Activated CD8-positive, alpha-beta T cell treated with anti-CD3 and anti-CD28 coated beads for 36 hours (primary cell): ENCODE measurements at regions not wholly inside any gene's neighbourhood (a gene's known extent, or its start where the extent isn't known, plus 50 kb on each side); places are given as distances from the start of the nearest gene placed in this dataset.

Experiments
- ATAC-seq: fragments of 200-7000 bp; cut with Tn5 transposase; one replicate; pipeline ENCODE4 v1.10.0; 2021; ENCODE audit warnings: mild to moderate bottlenecking, moderate library complexity
- CTCF ChIA-PET: fragments of 350-600 bp; sonication (Branson Sonifier 250); formaldehyde crosslinking; loops from one replicate; lab custom pipeline; 2021; ENCODE audit warnings: antibody characterized with exemption; lab: Charles Lee
- POLR2A ChIA-PET: fragments of 350-600 bp; sonication (Branson Sonifier 250); formaldehyde crosslinking; loops from one replicate; lab custom pipeline; 2021; ENCODE audit warnings: antibody characterized with exemption; lab: Charles Lee
- DNase-seq: peaks from one replicate; pipeline ENCODE4 v3.0.0-alpha.2; 2020
- H3K27ac Mint-ChIP-seq: one replicate; pipeline ENCODE4 v1.8.0; 2021; ENCODE audit warnings: mild to moderate bottlenecking, mixed read lengths
- H3K27me3 Mint-ChIP-seq: one replicate; pipeline ENCODE4 v1.8.0; 2021; ENCODE audit warnings: mixed read lengths
- H3K36me3 Mint-ChIP-seq: one replicate; pipeline ENCODE4 v1.8.0; 2021; ENCODE audit warnings: low read depth, mixed read lengths
- H3K4me1 Mint-ChIP-seq: one replicate; pipeline ENCODE4 v1.8.0; 2021; ENCODE audit warnings: low read depth, mixed read lengths
- H3K4me3 Mint-ChIP-seq: one replicate; pipeline ENCODE4 v1.8.0; 2021; ENCODE audit warnings: mild to moderate bottlenecking, moderate library complexity, mixed read lengths
- H3K9me3 Mint-ChIP-seq: one replicate; pipeline ENCODE4 v1.8.0; 2021; ENCODE audit warnings: mixed read lengths
- intact Hi-C: fragments of 100-400 bp; cut with micrococcal nuclease; formaldehyde crosslinking; loops from one replicate; pipeline ENCODE4 v1.10.0; 2022
- TF ChIP-seq, protein P1 (sequence below): fragments of 200-600 bp; IDR thresholded peaks from one replicate; pipeline ENCODE4 v1.8.0; 2022; ENCODE audit warnings: antibody characterized with exemption, mild to moderate bottlenecking

- ChIA-PET CTCF (no interaction called here), POLR2A (no interaction called here)
- H3K9me3 Mint-ChIP-seq: no peaks in the 10 kb centered on the region
- H3K27ac Mint-ChIP-seq: no peak overlapping the region
- H3K4me1 Mint-ChIP-seq: no peaks in the 10 kb centered on the region
- H3K36me3 Mint-ChIP-seq: no peaks in the 10 kb centered on the region
- intact Hi-C loops: no loop called here
- DNase-seq (no peak), ATAC-seq (no peak)
- TF ChIP-seq, protein P1, sequence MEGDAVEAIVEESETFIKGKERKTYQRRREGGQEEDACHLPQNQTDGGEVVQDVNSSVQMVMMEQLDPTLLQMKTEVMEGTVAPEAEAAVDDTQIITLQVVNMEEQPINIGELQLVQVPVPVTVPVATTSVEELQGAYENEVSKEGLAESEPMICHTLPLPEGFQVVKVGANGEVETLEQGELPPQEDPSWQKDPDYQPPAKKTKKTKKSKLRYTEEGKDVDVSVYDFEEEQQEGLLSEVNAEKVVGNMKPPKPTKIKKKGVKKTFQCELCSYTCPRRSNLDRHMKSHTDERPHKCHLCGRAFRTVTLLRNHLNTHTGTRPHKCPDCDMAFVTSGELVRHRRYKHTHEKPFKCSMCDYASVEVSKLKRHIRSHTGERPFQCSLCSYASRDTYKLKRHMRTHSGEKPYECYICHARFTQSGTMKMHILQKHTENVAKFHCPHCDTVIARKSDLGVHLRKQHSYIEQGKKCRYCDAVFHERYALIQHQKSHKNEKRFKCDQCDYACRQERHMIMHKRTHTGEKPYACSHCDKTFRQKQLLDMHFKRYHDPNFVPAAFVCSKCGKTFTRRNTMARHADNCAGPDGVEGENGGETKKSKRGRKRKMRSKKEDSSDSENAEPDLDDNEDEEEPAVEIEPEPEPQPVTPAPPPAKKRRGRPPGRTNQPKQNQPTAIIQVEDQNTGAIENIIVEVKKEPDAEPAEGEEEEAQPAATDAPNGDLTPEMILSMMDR: no peak
- no peak overlapping the region for H3K4me3 Mint-ChIP-seq
- H3K27me3 Mint-ChIP-seq: peaks cover 2% of the 10 kb centered on the region
Observed at GRCh38 chr19:30920222-30920621, 429.0 kb downstream of the TSHZ3 start.

GRCh38 chr19:30919737-30920136, 429.5 kb downstream of the TSHZ3 start:
- no peaks in the 10 kb centered on the region for H3K36me3 Mint-ChIP-seq
- ChIA-PET POLR2A (no interaction called here), CTCF (no interaction called here)
- TF ChIP-seq, protein P1: no peak
- ATAC-seq: no peak
- H3K9me3 Mint-ChIP-seq: no peaks in the 10 kb centered on the region
- peaks cover 2% of the 10 kb centered on the region for H3K27me3 Mint-ChIP-seq
- DNase-seq: no peak
- H3K4me1 Mint-ChIP-seq: no peaks in the 10 kb centered on the region
- intact Hi-C loops: no loop called here
- no peak overlapping the region for H3K4me3 Mint-ChIP-seq
- no peak overlapping the region for H3K27ac Mint-ChIP-seq

DNA sequence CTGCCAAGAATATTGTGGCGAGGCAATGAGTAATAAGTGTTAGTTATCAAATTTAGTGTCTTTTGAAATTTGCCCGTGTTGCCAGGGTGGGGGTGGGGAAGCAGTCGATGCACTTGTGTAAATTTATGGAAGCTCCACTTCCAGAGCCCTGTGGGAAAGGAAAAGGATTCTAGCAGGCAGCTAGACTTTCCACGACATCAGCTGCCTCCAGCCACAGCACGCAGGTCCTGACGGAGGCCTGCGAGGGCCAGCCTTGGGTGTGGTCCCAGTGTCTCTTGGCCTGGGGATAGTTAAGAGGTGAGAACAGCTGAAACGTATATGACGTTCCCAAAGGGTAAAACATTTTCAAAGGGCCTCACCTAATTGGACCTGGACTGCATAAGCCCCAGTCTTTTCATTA, 433.0 kb downstream of the TSHZ3 start:
- CTCF ChIA-PET: no interaction called here
- H3K36me3 Mint-ChIP-seq: no peaks in the 10 kb centered on the region
- peaks cover 2% of the 10 kb centered on the region for H3K27me3 Mint-ChIP-seq
- ATAC-seq: no peak
- H3K9me3 Mint-ChIP-seq: no peaks in the 10 kb centered on the region
- H3K27ac Mint-ChIP-seq: no peak overlapping the region
- intact Hi-C loops: no loop called here
- H3K4me3 Mint-ChIP-seq: no peak overlapping the region
- no peak for DNase-seq
- no peaks in the 10 kb centered on the region for H3K4me1 Mint-ChIP-seq
- POLR2A ChIA-PET: no interaction called here
- TF ChIP-seq, protein P1: no peak

DNA sequence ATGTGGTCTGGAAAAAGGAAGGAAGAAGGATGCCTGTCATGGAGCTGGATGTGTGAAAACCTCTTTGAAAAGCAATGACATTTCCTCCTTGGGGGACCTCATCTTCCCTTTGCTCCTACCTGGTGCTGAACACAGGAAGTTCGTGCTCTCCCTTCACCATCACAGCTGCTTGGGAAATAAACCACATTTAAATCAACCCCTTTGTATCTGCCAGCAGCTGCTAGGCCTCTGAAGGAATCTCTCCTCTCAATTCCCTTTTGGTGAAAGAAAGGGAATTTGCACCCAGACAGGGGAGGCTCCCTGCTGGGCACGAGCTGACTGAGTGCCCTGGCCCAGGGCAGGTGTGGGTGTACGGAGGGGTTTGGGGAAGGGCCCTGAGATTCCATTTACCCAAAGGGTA, 437.7 kb downstream of the TSHZ3 start:
- intact Hi-C loops: no loop called here
- Mint-ChIP-seq H3K27me3 (peaks cover 1% of the 10 kb centered on the region), H3K9me3 (no peaks in the 10 kb centered on the region), H3K27ac (no peak overlapping the region), H3K4me3 (no peak overlapping the region), H3K4me1 (no peaks in the 10 kb centered on the region), H3K36me3 (no peaks in the 10 kb centered on the region)
- TF ChIP-seq, protein P1: no peak
- CTCF ChIA-PET: no interaction called here
- ATAC-seq (no peak), DNase-seq (no peak)
- POLR2A ChIA-PET: no interaction called here

DNA sequence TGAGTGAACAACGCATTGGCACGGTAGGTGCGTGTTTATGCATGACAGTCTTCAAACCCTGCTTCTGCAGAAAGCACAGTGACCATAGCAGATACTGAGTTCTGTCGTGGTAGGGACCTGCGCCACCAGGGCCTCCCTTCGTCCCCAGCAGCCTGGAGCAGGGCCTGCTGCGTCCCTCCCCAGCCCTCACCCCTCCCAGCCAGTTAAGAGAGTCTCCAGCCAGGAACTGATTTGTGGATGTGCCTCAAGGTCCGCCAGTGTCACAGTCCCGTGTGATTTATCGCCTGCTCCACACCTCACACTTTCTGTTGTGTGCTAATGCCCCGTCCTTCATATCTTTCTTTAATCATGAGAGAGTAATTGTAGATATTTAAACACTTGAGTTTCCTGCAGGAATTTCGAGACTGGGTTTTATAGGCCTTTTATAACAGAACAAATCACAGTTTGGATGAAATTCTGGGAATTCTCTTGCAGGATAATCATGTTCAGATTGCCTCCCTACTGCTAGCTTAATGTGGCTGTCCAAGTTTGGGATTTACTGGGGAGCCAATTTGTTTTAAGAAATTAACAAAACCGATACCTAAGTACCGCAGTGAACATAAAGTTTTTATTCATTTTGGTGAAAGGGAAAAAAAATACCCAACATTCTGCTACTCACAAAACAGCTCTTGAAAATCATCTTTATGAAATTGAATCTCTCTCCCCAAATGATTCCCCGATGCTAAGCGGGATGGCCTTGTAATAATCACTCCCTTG, 438.6 kb downstream of the TSHZ3 start:
- CTCF ChIA-PET: no interaction called here
- intact Hi-C loops: no loop called here
- no peak for ATAC-seq
- no peaks in the 10 kb centered on the region for H3K36me3 Mint-ChIP-seq
- no peaks in the 10 kb centered on the region for H3K9me3 Mint-ChIP-seq
- H3K4me3 Mint-ChIP-seq: no peak overlapping the region
- H3K27me3 Mint-ChIP-seq: peaks cover 1% of the 10 kb centered on the region
- H3K27ac Mint-ChIP-seq: no peak overlapping the region
- TF ChIP-seq, protein P1: no peak
- DNase-seq: no peak
- no peaks in the 10 kb centered on the region for H3K4me1 Mint-ChIP-seq
- POLR2A ChIA-PET: no interaction called here
